ENCODE measurements at regions not wholly inside any gene's neighbourhood (a gene's known extent, or its start where the extent isn't known, plus 50 kb on each side); places are given as distances from the start of the nearest gene placed in this dataset.

DNA sequence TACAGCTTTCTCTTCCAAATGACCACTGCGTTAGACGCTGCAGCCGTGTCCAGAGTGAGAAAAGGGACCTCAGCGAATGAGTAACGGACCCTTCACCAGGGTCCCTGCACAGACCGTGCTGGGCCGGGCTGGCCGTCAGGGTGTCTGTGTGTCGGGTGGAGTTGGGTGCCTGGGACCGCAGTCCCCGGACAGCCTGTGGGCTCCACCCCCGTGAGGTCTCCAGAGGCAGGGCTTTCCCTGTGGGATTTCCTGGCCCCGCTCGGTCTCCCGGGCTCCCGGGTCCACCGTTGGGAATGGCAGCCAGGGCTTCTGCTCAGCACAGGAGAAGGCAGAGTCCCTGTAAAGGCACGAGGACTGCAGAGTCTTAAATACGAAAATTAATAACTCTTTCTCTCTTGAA lies 509.7 kb downstream of the TCERG1L start:
- no peaks in the 10 kb centered on the region for H3K4me1 ChIP-seq
- intact Hi-C loops (cut with DNase I) = no loop called here
- H3K9me3 ChIP-seq = no peaks in the 10 kb centered on the region
- 73 to 77% methylated on average over 8 to 19 of the region's 19 CpGs for WGBS, 2 donors
- no peak overlapping the region for H3K27ac ChIP-seq
- no peak for DNase-seq
- TF ChIP-seq, protein P1, sequence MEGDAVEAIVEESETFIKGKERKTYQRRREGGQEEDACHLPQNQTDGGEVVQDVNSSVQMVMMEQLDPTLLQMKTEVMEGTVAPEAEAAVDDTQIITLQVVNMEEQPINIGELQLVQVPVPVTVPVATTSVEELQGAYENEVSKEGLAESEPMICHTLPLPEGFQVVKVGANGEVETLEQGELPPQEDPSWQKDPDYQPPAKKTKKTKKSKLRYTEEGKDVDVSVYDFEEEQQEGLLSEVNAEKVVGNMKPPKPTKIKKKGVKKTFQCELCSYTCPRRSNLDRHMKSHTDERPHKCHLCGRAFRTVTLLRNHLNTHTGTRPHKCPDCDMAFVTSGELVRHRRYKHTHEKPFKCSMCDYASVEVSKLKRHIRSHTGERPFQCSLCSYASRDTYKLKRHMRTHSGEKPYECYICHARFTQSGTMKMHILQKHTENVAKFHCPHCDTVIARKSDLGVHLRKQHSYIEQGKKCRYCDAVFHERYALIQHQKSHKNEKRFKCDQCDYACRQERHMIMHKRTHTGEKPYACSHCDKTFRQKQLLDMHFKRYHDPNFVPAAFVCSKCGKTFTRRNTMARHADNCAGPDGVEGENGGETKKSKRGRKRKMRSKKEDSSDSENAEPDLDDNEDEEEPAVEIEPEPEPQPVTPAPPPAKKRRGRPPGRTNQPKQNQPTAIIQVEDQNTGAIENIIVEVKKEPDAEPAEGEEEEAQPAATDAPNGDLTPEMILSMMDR (IDR thresholded peaks at IDR 0.05) = no peak
- no peak for TF ChIP-seq POLR2A (IDR thresholded peaks at IDR 0.05)
- no peaks in the 10 kb centered on the region for H3K36me3 ChIP-seq
- H3K4me3 ChIP-seq = no peak overlapping the region
- peaks cover 0 to 5% (median 0%) of the 10 kb centered on the region in 4 donors for H3K27me3 ChIP-seq

DNA sequence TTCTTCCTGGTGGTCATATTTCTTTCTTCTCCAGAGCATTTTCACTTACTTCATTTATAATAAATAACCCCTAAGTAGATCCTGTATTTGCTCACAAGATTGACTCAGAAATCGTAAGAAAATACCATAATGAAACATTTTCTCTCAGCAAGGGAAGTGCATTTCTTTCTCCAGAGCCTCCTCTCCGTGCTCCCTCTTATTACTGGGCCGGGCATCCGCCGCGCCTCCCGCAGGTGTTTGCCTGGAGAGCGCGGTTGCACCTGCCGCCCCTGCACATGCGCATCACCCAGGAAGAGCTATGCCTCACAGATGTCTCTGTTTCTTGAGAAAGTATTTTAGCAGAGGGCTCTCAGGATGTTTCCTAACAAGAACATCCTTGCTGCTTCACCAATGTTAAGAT lies 509.2 kb downstream of the TCERG1L start:
- intact Hi-C loops (cut with DNase I) = no loop called here
- Histone ChIP-seq H3K27me3 (peaks cover 0 to 2% (median 0%) of the 10 kb centered on the region in 4 donors), H3K36me3 (no peaks in the 10 kb centered on the region), H3K9me3 (no peaks in the 10 kb centered on the region), H3K4me1 (no peaks in the 10 kb centered on the region), H3K4me3 (no peak overlapping the region), H3K27ac (no peak overlapping the region)
- no peak for DNase-seq
- WGBS, 2 donors = 86 to 94% methylated on average over 9 to 11 of the region's 11 CpGs
- TF ChIP-seq POLR2A (IDR thresholded peaks at IDR 0.05) = no peak
- TF ChIP-seq, protein P1 (IDR thresholded peaks at IDR 0.05) = no peak

DNA sequence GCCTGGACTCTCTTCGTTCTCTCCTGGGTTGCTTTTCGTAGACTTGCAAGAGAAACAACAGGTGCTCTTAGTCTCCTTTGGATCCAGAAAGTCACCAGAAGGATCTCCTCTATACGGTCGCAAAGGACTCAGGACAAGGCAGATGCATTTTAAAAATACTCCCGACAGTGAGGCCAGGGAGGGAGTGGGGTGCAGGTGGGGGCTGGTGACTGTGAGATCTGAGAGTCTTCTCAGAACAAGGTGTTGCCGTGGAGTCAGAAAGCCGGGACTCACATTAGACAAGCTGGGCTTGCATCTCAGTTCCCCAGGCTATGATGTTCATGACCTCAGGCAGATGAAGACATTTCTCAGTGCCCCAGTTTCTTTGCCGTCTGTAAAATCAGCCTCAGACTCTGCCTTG lies 507.2 kb downstream of the TCERG1L start:
- no peak for TF ChIP-seq POLR2A (IDR thresholded peaks at IDR 0.05)
- TF ChIP-seq, protein P1 (IDR thresholded peaks at IDR 0.05) = no peak
- no peak overlapping the region for H3K27ac ChIP-seq
- intact Hi-C loops (cut with DNase I) = no loop called here
- no peaks in the 10 kb centered on the region for H3K36me3 ChIP-seq
- no peaks in the 10 kb centered on the region for H3K9me3 ChIP-seq
- H3K4me3 ChIP-seq = no peak overlapping the region
- H3K27me3 ChIP-seq = no peaks in the 10 kb centered on the region
- DNase-seq = no peak
- no peaks in the 10 kb centered on the region for H3K4me1 ChIP-seq
- 80 to 87% methylated on average over 4 to 8 of the region's 8 CpGs for WGBS, 2 donors

DNA sequence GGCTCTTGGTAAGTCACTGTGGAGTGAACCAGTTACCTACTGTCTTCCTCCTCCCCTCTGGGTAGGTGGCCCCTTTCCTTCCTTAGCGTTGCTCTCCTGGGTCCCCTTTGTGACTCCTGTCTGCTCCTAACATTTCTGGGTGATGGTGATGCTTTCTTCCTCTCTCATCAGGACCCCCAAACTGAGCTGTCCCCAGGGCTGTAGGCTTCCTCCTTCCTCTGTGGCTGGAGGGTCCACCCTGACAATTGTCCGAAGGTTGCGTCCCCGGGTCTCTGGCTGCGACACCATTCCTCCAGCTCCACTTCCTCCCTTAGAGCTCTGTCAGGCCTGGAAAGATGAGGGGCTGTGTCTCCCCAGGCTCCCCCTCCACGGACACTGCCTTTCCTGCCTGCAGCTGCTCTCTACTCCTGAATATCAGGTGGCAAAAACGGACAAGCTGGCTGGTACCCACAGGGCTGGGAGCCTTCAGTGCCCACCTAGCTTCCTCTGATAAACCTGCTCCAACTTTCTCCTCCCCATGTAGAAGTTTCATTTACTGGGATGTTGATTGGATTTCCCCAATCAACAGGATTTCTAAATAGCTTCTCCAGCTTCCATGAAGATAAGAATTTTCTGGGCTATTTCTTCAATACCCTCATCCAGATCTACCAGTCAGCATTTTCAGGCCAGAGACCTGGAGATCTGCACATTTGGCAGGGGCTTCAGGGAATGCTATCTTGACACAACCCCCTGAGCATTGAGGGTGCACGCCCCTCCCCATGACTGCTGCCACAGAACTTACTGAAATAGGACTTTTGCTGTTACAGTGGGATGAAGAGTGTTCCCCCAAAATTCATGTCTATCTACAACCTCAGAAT lies 506.5 kb downstream of the TCERG1L start:
- Histone ChIP-seq H3K4me1 (no peaks in the 10 kb centered on the region), H3K36me3 (no peaks in the 10 kb centered on the region), H3K27ac (no peak overlapping the region), H3K4me3 (no peak overlapping the region), H3K27me3 (no peaks in the 10 kb centered on the region), H3K9me3 (no peaks in the 10 kb centered on the region)
- 64 to 78% methylated on average over 4 to 8 of the region's 8 CpGs for WGBS, 2 donors
- intact Hi-C loops (cut with DNase I) = no loop called here
- no peak for DNase-seq
- TF ChIP-seq, protein P1 (IDR thresholded peaks at IDR 0.05) = no peak
- no peak for TF ChIP-seq POLR2A (IDR thresholded peaks at IDR 0.05)

DNA sequence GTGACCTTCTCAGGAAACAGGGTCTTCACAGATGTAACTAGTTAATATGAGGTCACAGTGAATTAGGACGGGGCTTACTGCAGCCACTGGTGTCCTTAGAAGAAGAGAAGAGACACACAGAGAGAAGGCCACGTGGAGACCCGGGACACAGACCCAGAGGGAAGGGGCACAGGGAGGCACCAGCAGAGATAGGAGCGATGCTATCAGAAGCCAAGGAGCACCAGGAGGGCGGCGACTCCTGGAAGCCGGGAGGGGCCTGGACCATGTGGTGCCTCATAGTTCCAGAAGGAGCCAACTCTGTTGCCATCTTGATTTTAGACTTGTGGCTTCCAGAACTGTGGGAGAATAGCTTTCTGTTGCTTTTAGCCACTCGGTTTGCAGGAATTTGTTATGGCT lies 505.9 kb downstream of the TCERG1L start:
- intact Hi-C loops (cut with DNase I) = no loop called here
- Histone ChIP-seq H3K27ac (no peak overlapping the region), H3K36me3 (no peaks in the 10 kb centered on the region), H3K4me1 (no peaks in the 10 kb centered on the region), H3K9me3 (no peaks in the 10 kb centered on the region), H3K4me3 (no peak overlapping the region), H3K27me3 (peaks cover 0 to 5% (median 0%) of the 10 kb centered on the region in 4 donors)
- WGBS, 2 donors = 79 to 91% methylated on average over 7 to 8 of the region's 8 CpGs
- DNase-seq = no peak
- TF ChIP-seq POLR2A (IDR thresholded peaks at IDR 0.05) = no peak
- TF ChIP-seq, protein P1 (IDR thresholded peaks at IDR 0.05) = no peak
